Globus pallidus (tissue), 1 donor: ENCODE measurements at regions not wholly inside any gene's neighbourhood (a gene's known extent, or its start where the extent isn't known, plus 50 kb on each side); places are given as distances from the start of the nearest gene placed in this dataset.
"Not testable (repeated sequence)": the region's sequence is repeated elsewhere in the genome, so short reads cannot be mapped to it uniquely, and the experiment has no call there.

Source experiments
- DNase-seq: peaks from one replicate; pipeline ENCODE4 v3.0.0-alpha.2; 2015; ENCODE audit warnings: low spot score

- DNase-seq: no peak
Measured at GRCh38 chr10:20656886-20657285, 240.2 kb downstream of the NEBL start.

- DNase-seq: not testable (repeated sequence)
Measured at GRCh38 chr10:20652424-20652823, 244.7 kb downstream of the NEBL start.

GRCh38 chr10:20648263-20648874, 248.7 kb downstream of the NEBL start:
- DNase-seq: no peak

- DNase-seq: no peak
Measured at GRCh38 chr10:20647756-20648155, 249.4 kb downstream of the NEBL start.

GRCh38 chr10:20644421-20644820, 252.7 kb downstream of the NEBL start:
- DNase-seq: no peak

- no peak for DNase-seq
Measured at GRCh38 chr10:20641605-20642004, 255.5 kb downstream of the NEBL start.

GRCh38 chr10:20635570-20635969, 261.5 kb downstream of the NEBL start:
- DNase-seq: no peak

- no peak for DNase-seq
Measured at GRCh38 chr10:20634839-20635238, 262.3 kb downstream of the NEBL start.

- DNase-seq: no peak
Measured at GRCh38 chr10:20633714-20634113, 263.4 kb downstream of the NEBL start.

GRCh38 chr10:20632696-20633095, 264.4 kb downstream of the NEBL start:
- DNase-seq: no peak

GRCh38 chr10:20631229-20631628, 265.9 kb downstream of the NEBL start:
- no peak for DNase-seq

GRCh38 chr10:20630092-20630643, 266.9 kb downstream of the NEBL start:
- no peak for DNase-seq

- DNase-seq: no peak
Measured at GRCh38 chr10:20627946-20628507, 269.1 kb downstream of the NEBL start.

GRCh38 chr10:20627087-20627486, 270.0 kb downstream of the NEBL start:
- no peak for DNase-seq

GRCh38 chr10:20625868-20626267, 271.2 kb downstream of the NEBL start:
- no peak for DNase-seq

- no peak for DNase-seq
Measured at GRCh38 chr10:20624642-20625041, 272.5 kb downstream of the NEBL start.

GRCh38 chr10:20623546-20623945, 273.6 kb downstream of the NEBL start:
- no peak for DNase-seq

- no peak for DNase-seq
Measured at GRCh38 chr10:20622531-20623211, 274.4 kb downstream of the NEBL start.

GRCh38 chr10:20620981-20621380, 276.1 kb downstream of the NEBL start:
- no peak for DNase-seq

- DNase-seq: no peak
Measured at GRCh38 chr10:20618011-20618547, 279.0 kb downstream of the NEBL start.

- DNase-seq: peak; percentile 37
Measured at GRCh38 chr10:20616918-20617810, 279.9 kb downstream of the NEBL start.
